Left ventricle myocardium inferior (tissue), 1 donor: ENCODE measurements at regions not wholly inside any gene's neighbourhood (a gene's known extent, or its start where the extent isn't known, plus 50 kb on each side); places are given as distances from the start of the nearest gene placed in this dataset.

ENCODE experiments used
- DNase-seq: peaks from one replicate; pipeline ENCODE4 v3.0.0-alpha.2; 2020
- H3K27ac ChIP-seq: fragments of 200-600 bp; replicated peaks from 2 replicates; pipeline ENCODE4 v1.8.0; 2021
- H3K27me3 ChIP-seq: fragments of 200-600 bp; 2 replicates; pipeline ENCODE4 v1.8.0; 2021; ENCODE audit warnings: low read depth
- H3K36me3 ChIP-seq: fragments of 200-600 bp; 2 replicates; pipeline ENCODE4 v1.8.0; 2021
- H3K4me1 ChIP-seq: fragments of 200-600 bp; 2 replicates; pipeline ENCODE4 v1.8.0; 2021
- H3K4me3 ChIP-seq: fragments of 200-600 bp; 2 replicates; pipeline ENCODE4 v1.8.0; 2021; ENCODE audit warnings: mild to moderate bottlenecking, moderate library complexity
- H3K9me3 ChIP-seq: fragments of 200-600 bp; replicated peaks from 2 replicates; pipeline ENCODE4 v1.8.0; 2021
- intact Hi-C: fragments of 100-400 bp; cut with micrococcal nuclease; formaldehyde crosslinking; loops from one replicate; pipeline ENCODE4 v1.11.0; 2022
- TF ChIP-seq, protein P1 (sequence below): fragments of 200-600 bp; IDR thresholded peaks from 2 replicates; pipeline ENCODE4 v1.8.0; 2021; ENCODE audit warnings: antibody characterized with exemption, mild to moderate bottlenecking, borderline replicate concordance
- donor health status: DM: no; HTN: yes; CAD: no; lungs with severe emphysema.

DNA sequence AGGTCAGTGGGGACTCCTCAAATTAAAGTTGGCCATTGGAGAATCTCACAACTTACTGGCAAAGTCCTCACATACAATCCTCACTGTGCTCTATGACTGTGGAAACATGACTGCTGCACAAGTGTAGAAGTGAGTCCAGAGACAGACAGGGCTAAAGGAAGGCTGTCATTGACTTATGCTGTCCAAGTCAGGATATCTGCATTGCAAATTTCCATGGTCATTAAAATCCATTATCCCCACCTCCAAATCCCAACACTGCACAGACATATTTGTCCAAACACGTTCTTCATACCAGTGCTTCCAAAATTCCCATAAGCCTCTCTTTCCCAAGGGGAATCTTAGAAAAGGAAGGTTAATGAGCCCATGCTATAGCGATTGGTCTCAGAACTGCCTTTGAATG is 396.8 kb upstream of the ANKRD30A start:
- Histone ChIP-seq H3K27me3 (no peaks in the 10 kb centered on the region), H3K4me1 (peaks cover 6% of the 10 kb centered on the region), H3K36me3 (no peaks in the 10 kb centered on the region), H3K4me3 (no peak overlapping the region), H3K27ac (no peak overlapping the region), H3K9me3 (no peaks in the 10 kb centered on the region)
- TF ChIP-seq, protein P1, sequence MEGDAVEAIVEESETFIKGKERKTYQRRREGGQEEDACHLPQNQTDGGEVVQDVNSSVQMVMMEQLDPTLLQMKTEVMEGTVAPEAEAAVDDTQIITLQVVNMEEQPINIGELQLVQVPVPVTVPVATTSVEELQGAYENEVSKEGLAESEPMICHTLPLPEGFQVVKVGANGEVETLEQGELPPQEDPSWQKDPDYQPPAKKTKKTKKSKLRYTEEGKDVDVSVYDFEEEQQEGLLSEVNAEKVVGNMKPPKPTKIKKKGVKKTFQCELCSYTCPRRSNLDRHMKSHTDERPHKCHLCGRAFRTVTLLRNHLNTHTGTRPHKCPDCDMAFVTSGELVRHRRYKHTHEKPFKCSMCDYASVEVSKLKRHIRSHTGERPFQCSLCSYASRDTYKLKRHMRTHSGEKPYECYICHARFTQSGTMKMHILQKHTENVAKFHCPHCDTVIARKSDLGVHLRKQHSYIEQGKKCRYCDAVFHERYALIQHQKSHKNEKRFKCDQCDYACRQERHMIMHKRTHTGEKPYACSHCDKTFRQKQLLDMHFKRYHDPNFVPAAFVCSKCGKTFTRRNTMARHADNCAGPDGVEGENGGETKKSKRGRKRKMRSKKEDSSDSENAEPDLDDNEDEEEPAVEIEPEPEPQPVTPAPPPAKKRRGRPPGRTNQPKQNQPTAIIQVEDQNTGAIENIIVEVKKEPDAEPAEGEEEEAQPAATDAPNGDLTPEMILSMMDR, result no peak
- no peak for DNase-seq
- intact Hi-C loops, result no loop called here

DNA sequence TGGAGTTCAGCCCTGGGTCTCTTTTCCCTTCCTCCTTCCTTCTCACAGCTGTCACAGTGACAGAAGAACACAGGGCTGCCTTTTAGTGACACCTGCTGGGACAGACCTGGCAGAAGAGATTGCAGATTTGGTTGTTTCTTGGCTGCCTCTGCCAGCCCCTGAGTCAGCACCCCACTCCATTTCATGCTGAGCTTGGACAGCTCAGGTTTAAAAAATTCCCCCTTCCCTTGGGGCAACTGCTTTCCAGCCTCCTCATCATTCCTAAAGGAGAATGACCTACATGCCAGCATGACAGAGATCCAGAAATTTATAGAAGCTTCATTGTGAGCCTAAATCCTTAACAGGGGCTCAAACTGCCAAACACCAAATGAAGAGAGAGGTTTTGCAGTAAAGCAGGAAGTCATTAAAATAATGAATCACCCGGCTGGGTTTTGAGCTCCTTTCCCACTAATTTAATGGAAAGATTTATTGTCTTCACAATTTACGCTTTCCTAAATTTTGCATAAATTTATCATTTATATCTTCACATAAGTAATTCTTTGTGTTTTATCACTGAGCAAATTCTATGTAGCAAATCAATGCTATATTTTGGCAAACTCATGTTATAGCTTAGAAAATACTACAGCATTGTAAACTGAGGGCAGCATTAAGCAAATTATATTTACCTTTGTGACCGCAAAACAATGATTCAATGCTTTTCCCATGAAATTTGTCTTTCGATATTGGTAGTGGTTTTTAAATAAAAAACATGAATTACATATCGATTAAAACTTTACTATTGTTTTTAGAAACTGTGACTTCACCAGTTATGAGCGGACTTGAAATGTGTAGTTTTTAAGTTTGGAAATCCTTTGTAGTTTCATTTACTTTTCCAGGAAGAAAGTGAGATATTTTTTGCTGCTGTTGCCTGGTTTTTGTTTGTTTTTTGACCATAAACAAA is 399.5 kb upstream of the ANKRD30A start:
- TF ChIP-seq, protein P1, result peak; percentile 54
- intact Hi-C loops, result no loop called here
- Histone ChIP-seq H3K27ac (no peak overlapping the region), H3K4me1 (peaks cover 6% of the 10 kb centered on the region), H3K27me3 (no peaks in the 10 kb centered on the region), H3K9me3 (no peaks in the 10 kb centered on the region), H3K4me3 (no peak overlapping the region), H3K36me3 (no peaks in the 10 kb centered on the region)
- DNase-seq, result no peak

DNA sequence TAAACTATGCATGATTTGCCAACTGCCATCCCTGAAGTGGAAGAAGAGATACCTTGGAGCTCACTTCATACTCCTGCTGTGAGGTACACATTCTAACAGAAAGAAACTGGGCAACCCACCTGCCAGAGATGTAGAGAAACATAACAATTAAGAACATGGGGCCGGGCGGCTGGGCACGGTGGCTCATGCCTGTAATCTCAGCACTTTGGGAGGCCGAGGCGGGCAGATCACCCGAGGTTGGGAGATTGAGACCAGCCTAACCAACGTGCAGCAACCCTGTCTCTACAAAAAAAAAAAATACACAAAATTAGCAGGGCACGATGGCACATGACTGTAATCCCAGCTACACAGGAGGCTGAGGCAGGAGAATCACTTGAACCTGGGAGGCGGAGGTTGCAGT is 402.6 kb upstream of the ANKRD30A start:
- no peak for DNase-seq
- Histone ChIP-seq H3K4me1 (peaks cover 6% of the 10 kb centered on the region), H3K9me3 (no peaks in the 10 kb centered on the region), H3K27me3 (no peaks in the 10 kb centered on the region), H3K36me3 (no peaks in the 10 kb centered on the region), H3K27ac (no peak overlapping the region), H3K4me3 (no peak overlapping the region)
- TF ChIP-seq, protein P1, result no peak
- intact Hi-C loops, result no loop called here

DNA sequence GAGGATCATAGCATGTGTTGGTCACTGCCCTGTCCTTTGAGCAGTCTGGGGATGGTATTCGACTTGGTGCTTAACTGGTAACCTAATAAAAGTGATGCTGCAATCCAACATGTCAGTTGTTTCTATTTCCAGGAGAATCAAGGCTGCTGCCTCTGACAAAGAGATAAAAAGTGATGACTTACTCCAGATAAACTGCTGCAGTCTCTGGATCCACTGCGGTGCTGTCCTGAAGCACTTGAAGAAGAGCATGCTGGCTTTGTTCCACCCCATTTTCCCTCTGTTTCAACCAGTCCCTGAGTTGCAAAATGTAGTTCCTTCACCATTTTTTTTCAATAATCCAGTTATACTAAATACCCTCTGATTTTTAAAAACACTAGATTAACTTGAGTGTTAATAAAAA is 403.5 kb upstream of the ANKRD30A start:
- Histone ChIP-seq H3K27ac (no peak overlapping the region), H3K27me3 (no peaks in the 10 kb centered on the region), H3K9me3 (no peaks in the 10 kb centered on the region), H3K4me3 (no peak overlapping the region), H3K36me3 (no peaks in the 10 kb centered on the region), H3K4me1 (peaks cover 6% of the 10 kb centered on the region)
- DNase-seq, result no peak
- TF ChIP-seq, protein P1, result no peak
- intact Hi-C loops, result no loop called here

DNA sequence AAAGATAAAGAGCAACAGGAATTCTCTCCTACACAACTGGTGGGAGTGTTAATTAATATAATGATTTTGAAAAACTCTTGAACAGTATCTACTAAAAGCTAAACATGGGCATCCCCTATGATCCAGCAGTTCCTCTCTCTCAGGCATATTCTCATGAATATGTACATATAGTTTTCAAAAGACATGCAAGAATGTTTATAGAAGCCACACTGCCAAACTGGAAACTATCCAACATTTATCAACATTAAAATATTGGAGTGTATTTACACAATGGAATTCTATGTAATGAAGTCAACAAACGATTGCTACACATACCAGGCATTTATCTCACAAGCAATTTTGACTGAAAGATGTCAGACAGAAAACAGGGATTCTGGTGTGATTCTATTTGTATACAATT is 404.5 kb upstream of the ANKRD30A start:
- Histone ChIP-seq H3K9me3 (no peaks in the 10 kb centered on the region), H3K27me3 (no peaks in the 10 kb centered on the region), H3K27ac (no peak overlapping the region), H3K4me1 (peaks cover 6% of the 10 kb centered on the region), H3K36me3 (no peaks in the 10 kb centered on the region), H3K4me3 (no peak overlapping the region)
- no peak for DNase-seq
- TF ChIP-seq, protein P1, result no peak
- intact Hi-C loops, result no loop called here
